ENCODE measurements at regions not wholly inside any gene's neighbourhood (a gene's known extent, or its start where the extent isn't known, plus 50 kb on each side); places are given as distances from the start of the nearest gene placed in this dataset.

DNA sequence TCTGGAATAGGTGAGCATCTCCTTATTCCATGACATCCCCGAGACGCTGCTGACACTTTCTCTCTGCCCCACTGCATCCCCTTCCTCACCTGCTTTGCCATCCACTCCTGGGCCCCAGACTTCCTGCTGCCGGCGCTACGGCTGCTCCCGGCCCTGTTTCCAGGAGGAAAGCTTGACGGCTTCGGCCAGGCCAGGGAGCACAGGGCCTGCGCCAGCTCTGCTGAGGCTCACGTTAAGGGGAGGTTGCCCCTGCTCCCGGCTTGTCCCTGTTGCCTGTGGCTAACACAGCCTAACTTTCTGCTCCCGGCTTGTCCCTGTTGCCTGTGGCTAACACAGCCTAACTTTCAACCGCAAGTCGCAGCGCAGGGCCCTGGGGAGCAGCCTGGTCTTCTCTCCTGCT is 177.3 kb upstream of the RGMA start:
- ChIA-PET POLR2A (no interaction called here), CTCF (no interaction called here)
- Mint-ChIP-seq H3K9me3 (peaks cover 8% of the 10 kb centered on the region), H3K4me3 (no peak overlapping the region), H3K4me1 (no peaks in the 10 kb centered on the region), H3K36me3 (ENCODE audit: low read depth) (no peaks in the 10 kb centered on the region), H3K27ac (no peak overlapping the region), H3K27me3 (peaks cover 2% of the 10 kb centered on the region)
- no peak for ATAC-seq (ENCODE audit: low read depth)
- DNase-seq = no peak
- intact Hi-C loops (cut with micrococcal nuclease) = no loop called here
- TF ChIP-seq, protein P1, sequence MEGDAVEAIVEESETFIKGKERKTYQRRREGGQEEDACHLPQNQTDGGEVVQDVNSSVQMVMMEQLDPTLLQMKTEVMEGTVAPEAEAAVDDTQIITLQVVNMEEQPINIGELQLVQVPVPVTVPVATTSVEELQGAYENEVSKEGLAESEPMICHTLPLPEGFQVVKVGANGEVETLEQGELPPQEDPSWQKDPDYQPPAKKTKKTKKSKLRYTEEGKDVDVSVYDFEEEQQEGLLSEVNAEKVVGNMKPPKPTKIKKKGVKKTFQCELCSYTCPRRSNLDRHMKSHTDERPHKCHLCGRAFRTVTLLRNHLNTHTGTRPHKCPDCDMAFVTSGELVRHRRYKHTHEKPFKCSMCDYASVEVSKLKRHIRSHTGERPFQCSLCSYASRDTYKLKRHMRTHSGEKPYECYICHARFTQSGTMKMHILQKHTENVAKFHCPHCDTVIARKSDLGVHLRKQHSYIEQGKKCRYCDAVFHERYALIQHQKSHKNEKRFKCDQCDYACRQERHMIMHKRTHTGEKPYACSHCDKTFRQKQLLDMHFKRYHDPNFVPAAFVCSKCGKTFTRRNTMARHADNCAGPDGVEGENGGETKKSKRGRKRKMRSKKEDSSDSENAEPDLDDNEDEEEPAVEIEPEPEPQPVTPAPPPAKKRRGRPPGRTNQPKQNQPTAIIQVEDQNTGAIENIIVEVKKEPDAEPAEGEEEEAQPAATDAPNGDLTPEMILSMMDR (IDR thresholded peaks at IDR 0.05) = no peak

DNA sequence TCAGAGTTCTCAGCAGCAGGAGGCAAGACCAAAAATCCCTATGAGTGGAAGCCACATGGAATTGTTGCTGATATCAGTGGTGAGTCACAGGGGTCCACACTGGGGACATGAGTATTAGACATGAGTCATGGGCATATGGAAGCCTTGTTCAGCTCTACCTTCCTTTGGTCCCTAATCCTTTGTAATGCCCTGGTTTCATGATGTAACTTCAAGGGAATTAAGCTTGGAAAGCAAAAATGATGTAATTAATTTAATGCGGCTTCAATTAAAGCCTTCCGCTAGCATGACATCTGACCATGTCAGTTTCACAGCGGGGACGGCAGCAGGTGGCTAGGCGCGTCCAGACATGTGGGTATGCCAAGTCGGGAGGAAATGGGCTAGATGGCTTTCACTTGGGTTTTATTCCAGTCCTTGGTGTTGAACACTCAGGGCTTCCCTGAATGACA is 176.1 kb upstream of the RGMA start:
- intact Hi-C loops (cut with micrococcal nuclease) = no loop called here
- CTCF ChIA-PET = no interaction called here
- no peaks in the 10 kb centered on the region for H3K36me3 Mint-ChIP-seq (ENCODE audit: low read depth)

DNA sequence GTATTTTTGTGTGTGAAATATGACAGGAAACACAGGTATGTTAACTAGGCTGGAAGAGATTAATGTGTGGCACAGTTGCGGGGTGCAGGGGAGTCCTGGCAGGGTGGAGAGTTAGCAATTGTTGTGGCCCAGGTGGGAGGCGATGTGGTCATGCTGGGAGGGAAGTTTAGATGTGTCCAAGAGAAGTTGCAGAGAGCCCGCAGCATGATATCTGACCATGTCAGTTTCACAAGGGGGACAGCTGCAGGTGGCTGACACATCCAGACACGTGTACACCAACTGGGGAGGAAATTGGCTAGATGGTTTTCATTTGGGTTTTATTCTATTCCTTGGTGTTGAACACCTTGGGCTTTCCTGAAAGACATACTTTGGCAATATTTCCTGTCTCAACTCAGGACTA is 172.8 kb upstream of the RGMA start:
- no peak for ATAC-seq (ENCODE audit: low read depth)
- H3K4me3 Mint-ChIP-seq = no peak overlapping the region
- POLR2A ChIA-PET = no interaction called here
- H3K27ac Mint-ChIP-seq = no peak overlapping the region
- H3K36me3 Mint-ChIP-seq (ENCODE audit: low read depth) = no peaks in the 10 kb centered on the region
- no peak for DNase-seq
- TF ChIP-seq, protein P1 (IDR thresholded peaks at IDR 0.05) = no peak
- H3K4me1 Mint-ChIP-seq = no peaks in the 10 kb centered on the region
- CTCF ChIA-PET = no interaction called here
- intact Hi-C loops (cut with micrococcal nuclease) = no loop called here
- peaks cover 2% of the 10 kb centered on the region for H3K27me3 Mint-ChIP-seq
- H3K9me3 Mint-ChIP-seq = no peaks in the 10 kb centered on the region

More for the DNA sequence above, 176.1 kb upstream of the RGMA start:
- Mint-ChIP-seq H3K27me3 (peaks cover 2% of the 10 kb centered on the region), H3K27ac (no peak overlapping the region), H3K4me3 (no peak overlapping the region), H3K9me3 (peaks cover 5% of the 10 kb centered on the region), H3K4me1 (no peaks in the 10 kb centered on the region)
- DNase-seq (no peak), ATAC-seq (ENCODE audit: low read depth) (no peak)
- TF ChIP-seq, protein P1 (IDR thresholded peaks at IDR 0.05) = no peak
- POLR2A ChIA-PET = no interaction called here

DNA sequence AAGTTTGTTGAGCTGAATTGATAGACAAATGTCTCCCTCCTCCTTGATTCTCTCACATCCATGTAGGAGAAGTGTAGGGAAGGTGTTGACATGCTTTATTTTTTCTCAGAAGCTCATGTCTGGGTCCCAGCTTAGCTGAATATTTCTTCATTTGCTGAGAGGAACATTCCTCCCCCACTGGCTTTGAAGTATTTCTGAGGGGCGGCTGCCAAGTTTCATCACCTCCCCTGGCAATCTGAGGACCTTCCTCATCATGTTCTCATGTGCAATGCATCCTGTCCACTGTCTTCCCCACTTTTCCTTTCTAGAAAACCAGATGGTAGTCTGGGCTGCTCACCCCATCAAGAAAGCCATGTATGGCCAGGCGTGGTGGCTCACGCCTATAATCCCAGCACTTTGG is 168.9 kb upstream of the RGMA start:
- Mint-ChIP-seq H3K4me1 (no peaks in the 10 kb centered on the region), H3K27ac (no peak overlapping the region), H3K27me3 (no peaks in the 10 kb centered on the region), H3K4me3 (no peak overlapping the region), H3K36me3 (ENCODE audit: low read depth) (no peaks in the 10 kb centered on the region), H3K9me3 (no peaks in the 10 kb centered on the region)
- CTCF ChIA-PET = no interaction called here
- no peak for DNase-seq
- intact Hi-C loops (cut with micrococcal nuclease) = no loop called here
- POLR2A ChIA-PET = no interaction called here
- TF ChIP-seq, protein P1 (IDR thresholded peaks at IDR 0.05) = no peak
- ATAC-seq (ENCODE audit: low read depth) = no peak

DNA sequence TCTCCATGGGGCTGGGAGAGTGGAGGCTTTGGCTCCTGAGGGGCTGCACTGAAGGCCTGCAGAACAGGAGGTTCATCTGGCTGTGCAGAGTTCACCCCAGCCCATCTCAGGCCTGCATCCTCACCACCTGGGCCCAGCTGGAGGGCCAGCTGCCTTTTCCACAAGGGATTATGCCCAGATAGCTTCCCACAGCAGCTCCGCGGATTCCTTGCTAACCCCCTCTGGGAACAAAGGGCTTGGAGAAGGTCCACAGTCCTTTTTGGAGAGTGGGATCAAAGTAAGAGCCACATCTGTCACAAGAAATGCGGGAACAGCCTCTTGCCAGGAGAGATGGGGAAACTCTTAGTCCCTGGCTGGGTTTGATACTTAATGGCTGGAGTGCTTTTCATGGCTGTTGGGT is 164.7 kb upstream of the RGMA start:
- Mint-ChIP-seq H3K4me3 (no peak overlapping the region), H3K36me3 (ENCODE audit: low read depth) (no peaks in the 10 kb centered on the region), H3K9me3 (no peaks in the 10 kb centered on the region), H3K27me3 (no peaks in the 10 kb centered on the region), H3K4me1 (no peaks in the 10 kb centered on the region), H3K27ac (no peak overlapping the region)
- TF ChIP-seq, protein P1 (IDR thresholded peaks at IDR 0.05) = no peak
- intact Hi-C loops (cut with micrococcal nuclease) = no loop called here
- CTCF ChIA-PET = no interaction called here
- POLR2A ChIA-PET = no interaction called here
- ATAC-seq (ENCODE audit: low read depth) = no peak
- DNase-seq = no peak

All from activated B cell treated with CpG ODN at 0.5 μM for 24 hours (primary cell).